GM12878 (cell line): ENCODE measurements at regions not wholly inside any gene's neighbourhood (a gene's known extent, or its start where the extent isn't known, plus 50 kb on each side); places are given as distances from the start of the nearest gene placed in this dataset.

Experiments used
- BRCA1 ChIP-seq: IDR thresholded peaks from 2 replicates; pipeline ENCODE4 v1.6.1; 2011; ENCODE audit warnings: low read depth, low read length, improper control_type of control experiment
- CEBPB ChIP-seq, 2 experiments: fragments of 150-350 bp in 1 of 2; IDR thresholded peaks; 2 replicates each; pipeline ENCODE4 v1.6.1; 2012 to 2014; ENCODE audit warnings: low read depth in 2 of 2, low read length in 2 of 2, borderline replicate concordance in 1 of 2, inconsistent platforms in 1 of 2
- FOS ChIP-seq: IDR thresholded peaks from 3 replicates; pipeline ENCODE4 v1.6.1; 2011; ENCODE audit warnings: borderline replicate concordance; ENCODE audit not compliant: insufficient read length; ENCODE audit errors: extremely low read depth
- MEF2B ChIP-seq: fragments of 450-650 bp; IDR thresholded peaks from 2 replicates; pipeline ENCODE4 v1.6.1; 2018; ENCODE audit warnings: mild to moderate bottlenecking, moderate library complexity; ENCODE audit not compliant: partially characterized antibody, poor library complexity, severe bottlenecking
- NFYA ChIP-seq: IDR thresholded peaks from 2 replicates; pipeline ENCODE4 v1.6.1; 2011; ENCODE audit warnings: low read depth, mild to moderate bottlenecking, low read length, improper control_type of control experiment, borderline replicate concordance
- POLR2A ChIP-seq: IDR thresholded peaks from 2 replicates; pipeline ENCODE4 v1.6.1; 2011; ENCODE audit warnings: low read depth, mild to moderate bottlenecking, low read length
- TF ChIP-seq, protein P1 (sequence below): IDR thresholded peaks from 2 replicates; pipeline ENCODE4 v1.6.1; 2011; ENCODE audit warnings: low read depth, mild to moderate bottlenecking, low read length, moderate library complexity, borderline replicate concordance; ENCODE audit errors: extremely low read depth
- TF ChIP-seq, protein P2 (sequence below): IDR thresholded peaks from 2 replicates; pipeline ENCODE4 v1.6.1; 2011; ENCODE audit warnings: low read depth, low read length, improper control_type of control experiment, borderline replicate concordance
- TF ChIP-seq, protein P3 (sequence below): IDR thresholded peaks from 2 replicates; pipeline ENCODE4 v1.6.1; 2012; ENCODE audit warnings: low read length, inconsistent platforms
- TF ChIP-seq, protein P4 (sequence below): IDR thresholded peaks from 2 replicates; pipeline ENCODE4 v1.6.1; 2011; ENCODE audit warnings: mild to moderate bottlenecking, low read depth, low read length, moderate library complexity; ENCODE audit not compliant: insufficient replicate concordance

DNA sequence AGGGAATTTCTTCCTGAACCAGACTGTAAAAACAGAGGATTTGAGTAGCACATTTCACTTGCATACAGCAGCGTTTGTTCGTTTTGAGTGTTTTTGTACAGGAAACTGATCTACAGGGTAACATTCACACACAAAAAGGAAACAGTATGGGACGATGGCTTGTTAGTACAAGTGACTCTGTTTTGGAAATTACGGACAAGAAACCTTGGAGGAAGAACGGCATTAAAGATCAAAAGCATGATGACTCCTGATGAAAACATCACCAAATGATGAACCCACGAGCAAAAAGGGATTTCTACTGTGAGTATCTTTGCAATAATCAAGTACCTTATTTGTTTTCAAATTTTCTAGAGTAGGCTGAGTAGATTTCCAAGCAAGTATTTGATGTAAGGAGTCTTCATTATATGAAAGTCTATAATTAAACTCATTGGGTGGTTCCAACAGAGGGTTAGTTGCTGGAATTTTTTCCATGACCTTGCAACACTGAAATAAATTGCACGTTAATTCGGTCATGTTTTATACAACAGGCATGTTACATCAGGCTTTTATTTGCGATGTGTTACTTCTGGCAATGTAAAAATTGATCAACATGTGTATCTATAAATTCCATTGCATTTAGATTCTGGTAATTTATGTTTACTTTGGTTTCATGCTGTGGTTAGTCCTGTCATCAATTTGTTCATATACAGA lies 76.7 kb upstream of the KCNK2 start:
- TF ChIP-seq, protein P1, sequence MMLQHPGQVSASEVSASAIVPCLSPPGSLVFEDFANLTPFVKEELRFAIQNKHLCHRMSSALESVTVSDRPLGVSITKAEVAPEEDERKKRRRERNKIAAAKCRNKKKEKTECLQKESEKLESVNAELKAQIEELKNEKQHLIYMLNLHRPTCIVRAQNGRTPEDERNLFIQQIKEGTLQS, result no peak
- no peak for TF ChIP-seq POLR2A
- TF ChIP-seq, protein P2, sequence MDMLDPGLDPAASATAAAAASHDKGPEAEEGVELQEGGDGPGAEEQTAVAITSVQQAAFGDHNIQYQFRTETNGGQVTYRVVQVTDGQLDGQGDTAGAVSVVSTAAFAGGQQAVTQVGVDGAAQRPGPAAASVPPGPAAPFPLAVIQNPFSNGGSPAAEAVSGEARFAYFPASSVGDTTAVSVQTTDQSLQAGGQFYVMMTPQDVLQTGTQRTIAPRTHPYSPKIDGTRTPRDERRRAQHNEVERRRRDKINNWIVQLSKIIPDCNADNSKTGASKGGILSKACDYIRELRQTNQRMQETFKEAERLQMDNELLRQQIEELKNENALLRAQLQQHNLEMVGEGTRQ, result no peak
- TF ChIP-seq, protein P3, sequence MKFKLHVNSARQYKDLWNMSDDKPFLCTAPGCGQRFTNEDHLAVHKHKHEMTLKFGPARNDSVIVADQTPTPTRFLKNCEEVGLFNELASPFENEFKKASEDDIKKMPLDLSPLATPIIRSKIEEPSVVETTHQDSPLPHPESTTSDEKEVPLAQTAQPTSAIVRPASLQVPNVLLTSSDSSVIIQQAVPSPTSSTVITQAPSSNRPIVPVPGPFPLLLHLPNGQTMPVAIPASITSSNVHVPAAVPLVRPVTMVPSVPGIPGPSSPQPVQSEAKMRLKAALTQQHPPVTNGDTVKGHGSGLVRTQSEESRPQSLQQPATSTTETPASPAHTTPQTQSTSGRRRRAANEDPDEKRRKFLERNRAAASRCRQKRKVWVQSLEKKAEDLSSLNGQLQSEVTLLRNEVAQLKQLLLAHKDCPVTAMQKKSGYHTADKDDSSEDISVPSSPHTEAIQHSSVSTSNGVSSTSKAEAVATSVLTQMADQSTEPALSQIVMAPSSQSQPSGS, result no peak
- no peak for TF ChIP-seq FOS
- no peak for TF ChIP-seq CEBPB (IDR thresholded peaks at IDR 0.05; ENCODE audit: borderline replicate concordance in 1 of 2, low read depth in 2 of 2, low read length in 2 of 2)
- TF ChIP-seq BRCA1, result no peak
- TF ChIP-seq, protein P4, sequence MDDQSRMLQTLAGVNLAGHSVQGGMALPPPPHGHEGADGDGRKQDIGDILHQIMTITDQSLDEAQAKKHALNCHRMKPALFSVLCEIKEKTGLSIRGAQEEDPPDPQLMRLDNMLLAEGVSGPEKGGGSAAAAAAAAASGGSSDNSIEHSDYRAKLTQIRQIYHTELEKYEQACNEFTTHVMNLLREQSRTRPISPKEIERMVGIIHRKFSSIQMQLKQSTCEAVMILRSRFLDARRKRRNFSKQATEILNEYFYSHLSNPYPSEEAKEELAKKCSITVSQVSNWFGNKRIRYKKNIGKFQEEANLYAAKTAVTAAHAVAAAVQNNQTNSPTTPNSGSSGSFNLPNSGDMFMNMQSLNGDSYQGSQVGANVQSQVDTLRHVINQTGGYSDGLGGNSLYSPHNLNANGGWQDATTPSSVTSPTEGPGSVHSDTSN, result no peak
- TF ChIP-seq MEF2B, result no peak
- no peak for TF ChIP-seq NFYA
